ENCODE measurements at regions not wholly inside any gene's neighbourhood (a gene's known extent, or its start where the extent isn't known, plus 50 kb on each side); places are given as distances from the start of the nearest gene placed in this dataset.

DNA sequence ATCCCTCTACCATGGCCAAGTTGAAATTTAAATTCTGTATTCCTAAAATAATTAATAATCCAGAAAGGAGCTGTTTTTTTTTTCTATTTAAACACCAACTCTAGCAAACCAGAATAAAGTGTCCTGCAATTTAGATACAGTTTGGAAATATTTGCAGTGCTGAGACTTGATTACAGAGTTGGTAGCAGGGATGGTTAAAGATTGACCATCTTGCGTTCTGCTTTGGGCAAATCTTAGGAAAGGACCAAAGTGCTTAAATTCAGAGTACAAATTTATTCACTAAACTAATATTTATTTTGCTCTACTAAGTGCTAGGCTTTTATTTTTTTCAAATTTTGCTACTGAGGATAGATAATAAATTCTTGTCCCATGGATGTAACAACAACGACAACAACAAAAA lies 180.2 kb upstream of the AADAT start:
- no peak for TF ChIP-seq POLR2AphosphoS5 (IDR thresholded peaks at IDR 0.05; ENCODE audit: low read depth, low read length)
- no peak for TF ChIP-seq TAF1 (IDR thresholded peaks at IDR 0.05; ENCODE audit: borderline replicate concordance, low read depth, low read length)
